ENCODE measurements at regions not wholly inside any gene's neighbourhood (a gene's known extent, or its start where the extent isn't known, plus 50 kb on each side); places are given as distances from the start of the nearest gene placed in this dataset.

DNA sequence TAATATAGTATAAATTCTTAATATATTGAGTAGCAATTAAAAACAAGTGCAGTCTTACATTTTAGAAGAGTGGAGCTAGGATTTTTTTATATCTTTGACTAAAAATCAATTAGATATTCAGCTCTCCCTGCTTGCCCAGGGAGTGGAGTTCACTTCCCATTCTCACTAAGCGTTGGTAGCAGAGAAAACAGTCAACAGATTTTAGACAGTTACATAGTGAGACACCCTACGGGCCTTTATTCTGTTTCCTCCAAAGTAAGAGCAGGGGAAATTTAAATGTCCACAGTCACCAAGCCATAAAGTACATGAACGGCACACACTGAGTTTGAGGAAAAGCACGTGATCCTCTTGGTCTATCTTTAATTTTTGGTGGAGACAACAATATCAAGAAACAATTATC lies 131.6 kb upstream of the PLEKHG7 start:
- H3K27ac ChIP-seq, result no peak overlapping the region
- no peak overlapping the region for H3K4me3 ChIP-seq
- TF ChIP-seq POLR2AphosphoS5 (IDR thresholded peaks at IDR 0.05; ENCODE audit: borderline replicate concordance, low read depth, low read length) (no peak), FOXP2 (optimal IDR thresholded peaks at IDR 0.05; ENCODE audit: control extremely low read depth, extremely low read length, insufficient read depth) (no peak), EZH2 (IDR thresholded peaks at IDR 0.05) (no peak)
- DNase-seq (ENCODE audit: low read depth, low spot score), result no peak
- H3K36me3 ChIP-seq (ENCODE audit: insufficient read depth, low read length), result no peaks in the 10 kb centered on the region
- no peak overlapping the region for H3K9ac ChIP-seq (ENCODE audit: insufficient read length)
- H3K9me3 ChIP-seq (ENCODE audit: low read depth, low read length), result no peaks in the 10 kb centered on the region

DNA sequence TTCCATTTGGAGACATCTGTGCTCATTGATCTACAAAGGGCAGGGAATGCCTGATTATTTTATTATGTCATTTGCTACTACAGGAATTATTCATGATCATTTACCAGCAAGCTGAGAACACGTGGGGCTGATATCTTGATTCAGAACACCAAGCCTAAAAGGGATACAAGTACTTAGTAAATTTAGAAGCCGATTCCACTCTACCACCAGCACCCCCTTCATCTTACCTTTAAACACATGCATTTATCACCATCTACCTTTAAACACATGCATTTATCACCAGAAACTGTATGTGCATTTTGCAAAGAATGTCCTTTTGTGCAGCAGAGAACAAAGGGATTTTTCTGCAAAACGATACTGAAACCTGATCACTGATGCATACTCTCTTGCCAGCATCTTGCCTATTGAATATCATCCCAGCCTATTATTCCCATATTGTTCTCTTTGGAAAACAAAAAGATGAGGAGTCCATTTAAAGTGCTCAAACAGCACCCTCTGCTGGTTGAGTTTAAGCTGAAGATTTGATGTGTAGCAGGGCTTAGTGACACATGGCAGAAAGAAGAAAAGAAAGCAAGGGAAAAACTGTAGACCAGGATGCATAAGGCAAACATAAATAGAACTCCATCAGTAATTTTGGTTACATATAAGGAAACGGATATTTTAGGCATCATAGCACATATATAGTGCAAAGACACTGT lies 132.6 kb upstream of the PLEKHG7 start:
- Histone ChIP-seq H3K36me3 (ENCODE audit: insufficient read depth, low read length) (no peaks in the 10 kb centered on the region), H3K9ac (ENCODE audit: insufficient read length) (no peak overlapping the region), H3K9me3 (ENCODE audit: low read depth, low read length) (no peaks in the 10 kb centered on the region), H3K27ac (no peak overlapping the region), H3K4me3 (no peak overlapping the region)
- TF ChIP-seq FOXP2 (optimal IDR thresholded peaks at IDR 0.05; ENCODE audit: control extremely low read depth, extremely low read length, insufficient read depth), result no peak
- no peak for TF ChIP-seq POLR2AphosphoS5 (IDR thresholded peaks at IDR 0.05; ENCODE audit: borderline replicate concordance, low read depth, low read length)
- no peak for TF ChIP-seq EZH2 (IDR thresholded peaks at IDR 0.05)
- peak; percentile 62 for DNase-seq (ENCODE audit: low read depth, low spot score)

DNA sequence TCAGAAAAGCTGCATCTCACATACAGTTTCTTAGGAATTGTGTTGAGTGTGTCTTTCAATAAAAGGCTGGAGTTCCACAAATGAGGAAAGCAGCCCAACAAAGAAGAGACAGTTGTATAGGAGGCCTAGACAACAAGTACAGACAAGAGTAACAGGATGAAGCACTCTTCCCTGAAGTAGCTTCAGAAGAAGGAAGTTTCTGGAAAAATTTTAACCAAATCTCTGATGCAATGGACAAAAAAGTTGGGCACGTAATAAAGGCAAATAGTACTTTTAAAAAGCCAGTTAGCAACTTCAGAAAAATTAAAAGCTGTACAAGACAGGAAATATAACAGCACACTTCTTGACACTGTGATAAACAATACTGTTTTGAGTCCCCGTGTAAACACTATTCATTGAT lies 134.1 kb upstream of the PLEKHG7 start:
- no peaks in the 10 kb centered on the region for H3K9me3 ChIP-seq (ENCODE audit: low read depth, low read length)
- no peak overlapping the region for H3K4me3 ChIP-seq
- no peak for DNase-seq (ENCODE audit: low read depth, low spot score)
- no peak overlapping the region for H3K9ac ChIP-seq (ENCODE audit: insufficient read length)
- TF ChIP-seq POLR2AphosphoS5 (IDR thresholded peaks at IDR 0.05; ENCODE audit: borderline replicate concordance, low read depth, low read length) (no peak), EZH2 (IDR thresholded peaks at IDR 0.05) (no peak), FOXP2 (optimal IDR thresholded peaks at IDR 0.05; ENCODE audit: control extremely low read depth, extremely low read length, insufficient read depth) (no peak)
- H3K36me3 ChIP-seq (ENCODE audit: insufficient read depth, low read length), result no peaks in the 10 kb centered on the region
- no peak overlapping the region for H3K27ac ChIP-seq

DNA sequence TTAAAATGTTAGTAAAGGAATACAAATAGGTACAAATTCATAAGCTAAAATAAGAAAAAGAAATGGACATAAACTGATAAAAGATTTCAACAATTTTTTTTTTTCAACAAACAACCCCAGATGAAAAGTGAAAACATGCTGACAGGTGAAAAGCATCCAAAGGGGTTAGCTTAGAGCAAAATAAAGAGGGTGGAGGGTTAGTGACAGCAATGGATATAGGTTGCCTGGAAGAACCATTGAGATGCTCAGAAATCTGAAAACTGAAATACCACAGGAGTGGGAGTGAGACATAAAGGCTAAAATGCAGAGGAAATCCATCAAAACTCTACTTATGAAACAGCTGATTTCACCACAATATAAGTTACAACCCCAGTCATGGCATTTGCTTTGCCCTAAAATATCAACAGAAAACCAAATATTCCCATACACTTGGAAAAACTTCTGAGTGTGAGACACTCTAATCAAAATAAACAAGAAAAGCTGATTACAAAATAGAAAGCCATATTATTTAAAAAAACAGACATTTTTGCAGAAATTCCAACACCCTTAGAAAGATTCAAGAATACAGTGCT lies 136.3 kb upstream of the PLEKHG7 start:
- Histone ChIP-seq H3K9ac (ENCODE audit: insufficient read length) (no peak overlapping the region), H3K4me3 (no peak overlapping the region), H3K27ac (no peak overlapping the region), H3K9me3 (ENCODE audit: low read depth, low read length) (no peaks in the 10 kb centered on the region), H3K36me3 (ENCODE audit: insufficient read depth, low read length) (no peaks in the 10 kb centered on the region)
- TF ChIP-seq FOXP2 (optimal IDR thresholded peaks at IDR 0.05; ENCODE audit: control extremely low read depth, extremely low read length, insufficient read depth), result no peak
- TF ChIP-seq POLR2AphosphoS5 (IDR thresholded peaks at IDR 0.05; ENCODE audit: borderline replicate concordance, low read depth, low read length), result no peak
- TF ChIP-seq EZH2 (IDR thresholded peaks at IDR 0.05), result no peak
- no peak for DNase-seq (ENCODE audit: low read depth, low spot score)

- Histone ChIP-seq H3K9ac (ENCODE audit: insufficient read length) (no peak overlapping the region), H3K9me3 (ENCODE audit: low read depth, low read length) (no peaks in the 10 kb centered on the region), H3K27ac (no peak overlapping the region), H3K4me3 (no peak overlapping the region), H3K36me3 (ENCODE audit: insufficient read depth, low read length) (no peaks in the 10 kb centered on the region)
- DNase-seq (ENCODE audit: low read depth, low spot score), result no peak
- TF ChIP-seq EZH2 (IDR thresholded peaks at IDR 0.05) (no peak), POLR2AphosphoS5 (IDR thresholded peaks at IDR 0.05; ENCODE audit: borderline replicate concordance, low read depth, low read length) (no peak)
Observed at GRCh38 chr12:92563819-92564218, 139.0 kb upstream of the PLEKHG7 start.

- no peaks in the 10 kb centered on the region for H3K36me3 ChIP-seq (ENCODE audit: insufficient read depth, low read length)
- H3K4me3 ChIP-seq, result no peak overlapping the region
- no peak overlapping the region for H3K9ac ChIP-seq (ENCODE audit: insufficient read length)
- H3K9me3 ChIP-seq (ENCODE audit: low read depth, low read length), result no peaks in the 10 kb centered on the region
- H3K27ac ChIP-seq, result no peak overlapping the region
- TF ChIP-seq EZH2 (IDR thresholded peaks at IDR 0.05) (no peak), POLR2AphosphoS5 (IDR thresholded peaks at IDR 0.05; ENCODE audit: borderline replicate concordance, low read depth, low read length) (no peak), FOXP2 (optimal IDR thresholded peaks at IDR 0.05; ENCODE audit: control extremely low read depth, extremely low read length, insufficient read depth) (no peak)
- DNase-seq (ENCODE audit: low read depth, low spot score), result no peak
Observed at GRCh38 chr12:92562063-92562734, 140.6 kb upstream of the PLEKHG7 start.

GRCh38 chr12:92561543-92561899 lies 141.3 kb upstream of the PLEKHG7 start:
- H3K36me3 ChIP-seq (ENCODE audit: insufficient read depth, low read length), result no peaks in the 10 kb centered on the region
- no peak overlapping the region for H3K4me3 ChIP-seq
- H3K9me3 ChIP-seq (ENCODE audit: low read depth, low read length), result no peaks in the 10 kb centered on the region
- TF ChIP-seq POLR2AphosphoS5 (IDR thresholded peaks at IDR 0.05; ENCODE audit: borderline replicate concordance, low read depth, low read length) (no peak), FOXP2 (optimal IDR thresholded peaks at IDR 0.05; ENCODE audit: control extremely low read depth, extremely low read length, insufficient read depth) (no peak), EZH2 (IDR thresholded peaks at IDR 0.05) (no peak)
- H3K27ac ChIP-seq, result no peak overlapping the region
- no peak overlapping the region for H3K9ac ChIP-seq (ENCODE audit: insufficient read length)
- no peak for DNase-seq (ENCODE audit: low read depth, low spot score)

GRCh38 chr12:92560713-92561542 lies 141.9 kb upstream of the PLEKHG7 start:
- TF ChIP-seq POLR2AphosphoS5 (IDR thresholded peaks at IDR 0.05; ENCODE audit: borderline replicate concordance, low read depth, low read length) (no peak), EZH2 (IDR thresholded peaks at IDR 0.05) (no peak), FOXP2 (optimal IDR thresholded peaks at IDR 0.05; ENCODE audit: control extremely low read depth, extremely low read length, insufficient read depth) (no peak)
- Histone ChIP-seq H3K36me3 (ENCODE audit: insufficient read depth, low read length) (no peaks in the 10 kb centered on the region), H3K9me3 (ENCODE audit: low read depth, low read length) (no peaks in the 10 kb centered on the region), H3K9ac (ENCODE audit: insufficient read length) (no peak overlapping the region), H3K4me3 (no peak overlapping the region), H3K27ac (no peak overlapping the region)
- no peak for DNase-seq (ENCODE audit: low read depth, low spot score)
